ENCODE measurements at regions not wholly inside any gene's neighbourhood (a gene's known extent, or its start where the extent isn't known, plus 50 kb on each side); places are given as distances from the start of the nearest gene placed in this dataset.
A peak's percentile ranks its signal among the peaks of the same experiment; 100 is the strongest.

DNA sequence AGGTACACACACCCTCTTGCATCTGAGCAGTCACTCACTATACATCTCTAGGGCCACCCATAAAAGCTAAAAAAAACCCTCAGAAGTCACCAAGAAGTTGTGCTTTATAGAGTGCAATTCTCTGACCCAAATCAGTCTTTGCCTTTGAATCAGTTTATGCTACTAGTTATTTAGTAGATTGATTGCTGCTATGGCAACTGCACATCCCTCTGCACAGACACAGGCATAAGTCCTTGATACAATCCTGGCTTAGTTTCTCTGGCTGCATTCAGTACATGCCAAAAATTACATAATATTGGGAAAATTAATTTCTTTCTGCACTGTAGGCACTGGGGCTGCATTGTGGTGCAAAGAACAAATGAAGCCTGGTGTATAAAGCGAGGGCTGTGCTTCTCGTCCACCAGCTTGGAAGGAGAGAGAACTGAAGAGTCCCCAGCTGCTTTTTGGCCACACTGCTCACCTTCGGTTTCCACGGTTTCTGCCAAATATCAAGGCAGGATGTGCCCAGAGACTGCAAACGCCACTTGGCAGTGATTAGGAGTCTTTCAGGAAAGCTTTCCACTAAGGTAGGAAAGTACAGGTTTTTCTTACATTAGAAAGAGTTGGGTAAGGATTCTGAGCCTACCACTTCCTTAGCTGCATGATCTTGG, 258.4 kb downstream of the ELAVL2 start:
- no peak overlapping the region for H3K4me3 Mint-ChIP-seq
- TF ChIP-seq, protein P1, sequence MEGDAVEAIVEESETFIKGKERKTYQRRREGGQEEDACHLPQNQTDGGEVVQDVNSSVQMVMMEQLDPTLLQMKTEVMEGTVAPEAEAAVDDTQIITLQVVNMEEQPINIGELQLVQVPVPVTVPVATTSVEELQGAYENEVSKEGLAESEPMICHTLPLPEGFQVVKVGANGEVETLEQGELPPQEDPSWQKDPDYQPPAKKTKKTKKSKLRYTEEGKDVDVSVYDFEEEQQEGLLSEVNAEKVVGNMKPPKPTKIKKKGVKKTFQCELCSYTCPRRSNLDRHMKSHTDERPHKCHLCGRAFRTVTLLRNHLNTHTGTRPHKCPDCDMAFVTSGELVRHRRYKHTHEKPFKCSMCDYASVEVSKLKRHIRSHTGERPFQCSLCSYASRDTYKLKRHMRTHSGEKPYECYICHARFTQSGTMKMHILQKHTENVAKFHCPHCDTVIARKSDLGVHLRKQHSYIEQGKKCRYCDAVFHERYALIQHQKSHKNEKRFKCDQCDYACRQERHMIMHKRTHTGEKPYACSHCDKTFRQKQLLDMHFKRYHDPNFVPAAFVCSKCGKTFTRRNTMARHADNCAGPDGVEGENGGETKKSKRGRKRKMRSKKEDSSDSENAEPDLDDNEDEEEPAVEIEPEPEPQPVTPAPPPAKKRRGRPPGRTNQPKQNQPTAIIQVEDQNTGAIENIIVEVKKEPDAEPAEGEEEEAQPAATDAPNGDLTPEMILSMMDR (conservative IDR thresholded peaks at IDR 0.05) = no peak
- no peak overlapping the region for H3K27ac Mint-ChIP-seq (ENCODE audit: unreplicated experiment)
- peaks cover 3% of the 10 kb centered on the region for H3K36me3 Mint-ChIP-seq (ENCODE audit: low read depth)
- H3K9me3 Mint-ChIP-seq = no peaks in the 10 kb centered on the region
- H3K4me1 Mint-ChIP-seq = peaks cover 9% of the 10 kb centered on the region
- DNase-seq (ENCODE audit: low read depth, low spot score) = no peak
- no peaks in the 10 kb centered on the region for H3K27me3 Mint-ChIP-seq (ENCODE audit: low read depth)

DNA sequence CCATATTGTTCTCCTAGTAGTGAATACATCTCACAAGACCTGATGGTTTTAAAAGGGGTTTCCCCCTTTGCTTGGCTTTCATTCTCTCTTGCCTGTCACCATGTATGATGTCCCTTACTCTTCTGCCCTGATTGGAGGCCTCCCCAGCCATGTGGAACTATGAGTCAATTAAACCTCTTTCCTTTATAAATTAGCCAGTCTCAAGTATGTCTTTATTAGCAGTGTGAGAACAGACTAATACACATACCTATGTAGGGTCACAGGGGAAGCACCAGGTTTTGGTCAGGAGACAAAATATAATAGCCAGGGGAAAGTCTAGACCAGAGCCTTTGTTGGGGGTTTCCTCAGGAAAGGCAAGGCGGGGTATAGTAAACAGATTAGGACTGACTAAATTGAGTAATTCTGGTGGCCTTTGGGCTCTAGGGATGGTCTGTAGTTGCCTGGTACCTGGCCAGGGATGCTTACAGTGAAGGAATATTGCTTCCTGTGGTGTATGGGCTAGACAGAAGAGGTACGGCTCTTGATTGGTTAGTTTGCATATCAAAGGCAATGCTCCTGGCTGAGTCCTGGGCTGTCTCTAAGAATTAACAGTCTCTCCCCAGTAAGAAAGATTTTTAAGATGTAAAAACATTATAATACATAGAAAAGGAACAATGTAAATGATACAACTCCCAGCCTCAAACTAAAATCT, 254.5 kb downstream of the ELAVL2 start:
- H3K36me3 Mint-ChIP-seq (ENCODE audit: low read depth) = no peaks in the 10 kb centered on the region
- H3K4me3 Mint-ChIP-seq = no peak overlapping the region
- H3K27me3 Mint-ChIP-seq (ENCODE audit: low read depth) = no peaks in the 10 kb centered on the region
- H3K9me3 Mint-ChIP-seq = peaks cover under 1% of the 10 kb centered on the region
- no peak for DNase-seq (ENCODE audit: low read depth, low spot score)
- TF ChIP-seq, protein P1 (conservative IDR thresholded peaks at IDR 0.05) = no peak
- no peak overlapping the region for H3K27ac Mint-ChIP-seq (ENCODE audit: unreplicated experiment)
- H3K4me1 Mint-ChIP-seq = peaks cover 41% of the 10 kb centered on the region

DNA sequence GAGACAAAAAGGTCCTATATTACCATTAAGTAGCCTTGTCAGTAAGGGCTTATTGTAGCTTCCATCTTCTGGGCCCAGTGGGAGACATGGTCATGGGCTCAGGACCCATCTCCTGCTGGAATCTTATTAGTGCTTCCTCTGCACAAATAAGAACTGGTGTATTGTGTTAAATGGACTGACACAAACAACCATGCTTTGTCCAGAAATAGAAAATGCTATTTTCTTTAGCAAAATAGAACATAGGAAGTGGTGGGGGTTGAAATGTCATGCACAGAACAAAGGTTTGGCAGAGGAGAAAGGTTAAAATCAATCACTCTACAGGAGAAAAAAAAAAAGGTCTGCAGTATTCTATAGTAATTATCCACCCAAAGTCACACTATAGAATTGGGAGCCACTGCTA, 252.2 kb downstream of the ELAVL2 start:
- TF ChIP-seq, protein P1 (conservative IDR thresholded peaks at IDR 0.05) = no peak
- Mint-ChIP-seq H3K4me1 (peaks cover 43% of the 10 kb centered on the region), H3K36me3 (ENCODE audit: low read depth) (no peaks in the 10 kb centered on the region), H3K4me3 (peak overlapping the region; percentile 39), H3K9me3 (peaks cover 2% of the 10 kb centered on the region), H3K27ac (ENCODE audit: unreplicated experiment) (no peak overlapping the region), H3K27me3 (ENCODE audit: low read depth) (no peaks in the 10 kb centered on the region)
- DNase-seq (ENCODE audit: low read depth, low spot score) = no peak

DNA sequence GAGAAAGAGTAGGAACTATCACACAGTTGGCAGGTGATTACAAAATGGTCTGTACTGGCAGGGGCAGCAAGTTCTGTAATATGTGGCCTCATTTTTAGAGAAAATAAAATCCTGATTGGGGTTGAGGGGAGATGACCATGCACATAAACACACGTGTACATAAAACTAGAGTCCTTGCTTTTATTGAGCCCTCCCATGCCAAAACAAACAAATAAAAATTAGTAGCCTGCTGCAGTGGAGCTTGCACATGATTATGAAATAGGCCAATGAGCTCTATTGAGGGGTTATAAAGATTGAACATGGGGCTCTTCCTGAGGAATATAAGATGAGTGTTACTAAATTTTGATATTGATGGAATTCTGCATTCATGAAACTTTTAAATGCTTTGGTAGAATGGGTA, 248.4 kb downstream of the ELAVL2 start:
- Mint-ChIP-seq H3K36me3 (ENCODE audit: low read depth) (no peaks in the 10 kb centered on the region), H3K4me3 (no peak overlapping the region), H3K4me1 (peaks cover 39% of the 10 kb centered on the region), H3K27ac (ENCODE audit: unreplicated experiment) (no peak overlapping the region), H3K27me3 (ENCODE audit: low read depth) (no peaks in the 10 kb centered on the region), H3K9me3 (peaks cover 2% of the 10 kb centered on the region)
- no peak for DNase-seq (ENCODE audit: low read depth, low spot score)
- TF ChIP-seq, protein P1 (conservative IDR thresholded peaks at IDR 0.05) = no peak

DNA sequence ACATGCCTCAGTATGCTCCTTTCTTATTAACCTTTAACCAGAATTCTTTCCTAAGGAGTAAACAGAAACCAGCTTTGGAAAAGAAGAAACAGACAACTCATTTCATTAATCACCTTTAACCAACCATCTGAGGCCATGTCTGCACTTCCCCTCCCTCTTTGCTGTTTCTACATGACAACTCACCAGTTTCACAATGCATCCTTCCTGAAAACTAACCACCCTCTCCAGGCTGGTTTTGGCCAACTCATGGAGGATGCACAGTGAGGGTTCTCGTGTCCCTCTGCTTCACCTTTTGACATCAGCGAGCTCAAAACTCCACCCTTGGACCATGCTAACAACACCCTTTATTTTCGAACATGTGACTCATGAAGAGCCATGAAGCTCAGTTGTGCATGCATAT, 244.1 kb downstream of the ELAVL2 start:
- H3K4me3 Mint-ChIP-seq = no peak overlapping the region
- H3K36me3 Mint-ChIP-seq (ENCODE audit: low read depth) = no peaks in the 10 kb centered on the region
- peaks cover 4% of the 10 kb centered on the region for H3K9me3 Mint-ChIP-seq
- no peaks in the 10 kb centered on the region for H3K4me1 Mint-ChIP-seq
- H3K27ac Mint-ChIP-seq (ENCODE audit: unreplicated experiment) = no peak overlapping the region
- DNase-seq (ENCODE audit: low read depth, low spot score) = no peak
- TF ChIP-seq, protein P1 (conservative IDR thresholded peaks at IDR 0.05) = no peak
- no peaks in the 10 kb centered on the region for H3K27me3 Mint-ChIP-seq (ENCODE audit: low read depth)
